ENCODE measurements at regions not wholly inside any gene's neighbourhood (a gene's known extent, or its start where the extent isn't known, plus 50 kb on each side); places are given as distances from the start of the nearest gene placed in this dataset.
"Not testable (repeated sequence)": the region's sequence is repeated elsewhere in the genome, so short reads cannot be mapped to it uniquely, and the experiment has no call there.

- no peak for TF ChIP-seq ZNF462 (CRISPR knock-in tag; IDR thresholded peaks at IDR 0.05)
- no peak for TF ChIP-seq EZH2phosphoT487 (IDR thresholded peaks at IDR 0.05; ENCODE audit: unreplicated experiment)
- no peak for TF ChIP-seq CREB1 (CRISPR knock-in tag; IDR thresholded peaks at IDR 0.05; ENCODE audit: low read depth)
- TF ChIP-seq CTCF (conservative IDR thresholded peaks at IDR 0.05; ENCODE audit: low read depth in 2 of 2), result no peak
These were observed 127.1 kb upstream of the SLC35G4 start (continued) for GRCh38 chr18:11482271-11482670.

DNA sequence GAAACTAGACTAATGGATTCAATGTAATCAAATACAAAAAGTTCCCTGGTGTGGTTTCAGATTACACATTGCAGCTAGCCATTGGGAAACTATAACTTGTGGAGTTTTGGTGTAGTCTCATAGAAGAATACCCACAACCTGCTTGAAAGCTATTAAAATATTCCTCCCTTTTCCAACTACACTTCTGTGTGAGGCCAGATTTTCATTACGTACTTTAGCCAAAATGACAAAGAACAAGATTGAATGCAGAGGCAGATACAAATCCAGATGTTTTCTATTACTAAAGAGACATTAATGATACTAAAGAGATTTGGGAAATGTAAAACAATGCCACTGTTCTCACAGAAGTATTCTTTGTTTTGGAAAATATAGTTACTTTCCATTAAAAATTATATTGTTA is 128.7 kb upstream of the SLC35G4 start:
- Histone ChIP-seq H3K36me3 (ENCODE audit: insufficient read depth) (no peaks in the 10 kb centered on the region), H3K79me2 (replicated peaks; ENCODE audit: insufficient read depth) (no peaks in the 10 kb centered on the region), H2AFZ (no peak overlapping the region), H3K27ac (ENCODE audit: low read depth) (no peak overlapping the region), H3F3A (replicated peaks; ENCODE audit: low read depth) (no peaks in the 10 kb centered on the region), H3K4me2 (no peak overlapping the region), H4K20me1 (replicated peaks; ENCODE audit: insufficient read depth) (no peaks in the 10 kb centered on the region), H3K9me2 (ENCODE audit: insufficient read depth) (no peaks in the 10 kb centered on the region; the same call in 1 of the 2 replicates), H3K4me3 (no peak overlapping the region), H3K27me3 (ENCODE audit: insufficient read depth) (no peaks in the 10 kb centered on the region), H3K4me1 (ENCODE audit: insufficient read depth) (no peaks in the 10 kb centered on the region)
- H3K27ac Mint-ChIP-seq, result no peak overlapping the region
- H3K36me3 Mint-ChIP-seq (ENCODE audit: low read depth), result no peaks in the 10 kb centered on the region
- H3K9me3 Mint-ChIP-seq, result no peaks in the 10 kb centered on the region
- H3K4me1 Mint-ChIP-seq, result no peaks in the 10 kb centered on the region
- DNase-seq (ENCODE audit: low spot score) (no peak), ATAC-seq (no peak)
- no peak overlapping the region for H3K4me3 Mint-ChIP-seq
- H3K27me3 Mint-ChIP-seq (ENCODE audit: insufficient read depth, low read depth, poor library complexity), result no peaks in the 10 kb centered on the region
- TF ChIP-seq NANOG (IDR thresholded peaks at IDR 0.05; ENCODE audit: borderline replicate concordance) (no peak), ZNF331 (CRISPR knock-in tag; IDR thresholded peaks at IDR 0.05; ENCODE audit: low read depth) (no peak), CTCF (conservative IDR thresholded peaks at IDR 0.05; ENCODE audit: low read depth in 2 of 2) (no peak)

DNA sequence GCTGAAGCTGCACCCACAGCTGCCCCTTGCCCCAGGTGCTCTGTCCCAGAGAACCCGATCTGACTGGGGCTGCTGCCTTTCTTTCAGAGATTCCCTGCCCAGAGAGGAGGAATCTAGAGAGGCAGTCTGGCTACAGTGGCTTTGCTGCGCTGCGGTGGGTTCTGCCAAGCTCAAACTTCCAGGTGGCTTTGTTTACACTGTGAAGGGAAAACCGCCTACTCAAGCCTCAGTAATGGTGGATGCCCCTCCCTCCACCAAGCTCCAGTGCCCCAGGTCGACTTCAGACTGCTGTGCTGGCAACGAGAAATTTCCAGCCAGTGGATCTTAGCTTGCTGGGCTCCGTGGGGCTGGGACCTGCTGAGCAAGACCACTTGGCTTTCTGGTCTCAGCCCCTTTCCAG is 130.4 kb upstream of the SLC35G4 start:
- H3K9me3 Mint-ChIP-seq; H4K20me1 ChIP-seq (replicated peaks; ENCODE audit: insufficient read depth); H3K4me3 Mint-ChIP-seq; H3K27me3 ChIP-seq (ENCODE audit: insufficient read depth); H3K27me3 Mint-ChIP-seq (ENCODE audit: insufficient read depth, low read depth, poor library complexity); ATAC-seq; H3F3A ChIP-seq (replicated peaks; ENCODE audit: low read depth); DNase-seq (ENCODE audit: low spot score); H3K4me1 ChIP-seq (ENCODE audit: insufficient read depth); H3K27ac ChIP-seq (ENCODE audit: low read depth); H3K36me3 ChIP-seq (ENCODE audit: insufficient read depth); H3K4me1 Mint-ChIP-seq; H3K36me3 Mint-ChIP-seq (ENCODE audit: low read depth); H3K4me2 ChIP-seq; H3K9me2 ChIP-seq (ENCODE audit: insufficient read depth); H3K4me3 ChIP-seq; H3K79me2 ChIP-seq (replicated peaks; ENCODE audit: insufficient read depth); H3K27ac Mint-ChIP-seq: not testable (repeated sequence)
- H2AFZ ChIP-seq, result peak overlapping the region; percentile 78; the same call in 1 of the 2 replicates
